ENCODE measurements at regions not wholly inside any gene's neighbourhood (a gene's known extent, or its start where the extent isn't known, plus 50 kb on each side); places are given as distances from the start of the nearest gene placed in this dataset.

DNA sequence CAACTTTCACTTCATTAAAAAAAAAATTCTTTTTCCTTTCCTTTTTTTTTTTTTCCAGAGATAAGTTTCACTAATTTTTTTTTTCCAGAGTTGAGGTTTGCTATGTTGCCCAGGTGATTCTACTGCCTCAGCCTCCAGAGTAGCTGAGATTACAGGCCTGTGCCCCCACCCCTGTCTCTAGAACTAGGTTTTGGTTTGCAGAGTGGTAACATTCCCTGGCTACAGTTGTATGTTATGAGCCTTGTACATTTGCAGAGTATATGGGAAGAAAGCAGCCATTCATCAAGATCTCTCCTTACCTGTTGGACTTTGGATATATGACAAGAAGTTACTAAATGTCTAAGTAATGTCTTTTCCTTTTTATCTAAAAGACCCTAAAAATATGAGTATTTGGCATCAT lies 298.4 kb downstream of the MYCN start:
- Histone ChIP-seq H3K56ac (replicated peaks; ENCODE audit: insufficient read length, low read depth, low read length) (no peak overlapping the region), H2AK5ac (ENCODE audit: low read depth, low read length) (no peak overlapping the region), H3K27me3 (replicated peaks in 1 of 4; ENCODE audit: control insufficient read depth in 3 of 4, extremely low read depth in 1 of 4, insufficient read depth in 3 of 4, low read length in 3 of 4) (peaks cover 0 to 1% (median 0%) of the 10 kb centered on the region in 4 experiments; a peak in 1 of 7 replicates), H3K27ac (ENCODE audit: low read depth, low read length) (no peak overlapping the region), H3K79me2 (ENCODE audit: control insufficient read depth in 1 of 2, insufficient read depth in 2 of 2, low read length in 2 of 2) (no peaks in the 10 kb centered on the region), H3K79me1 (ENCODE audit: low read depth, low read length) (no peaks in the 10 kb centered on the region), H3K23ac (ENCODE audit: insufficient read length) (no peak overlapping the region), H2BK120ac (replicated peaks; ENCODE audit: low read depth, low read length) (no peak overlapping the region), H3K4me2 (ENCODE audit: insufficient read depth in 1 of 2, low read depth in 2 of 2, low read length in 2 of 2) (no peak overlapping the region), H4K5ac (ENCODE audit: insufficient read length, low read depth, low read length) (no peak overlapping the region), H2BK15ac (ENCODE audit: low read length) (no peak overlapping the region), H3K4me3 (ENCODE audit: extremely low read depth in 1 of 4, insufficient read depth in 2 of 4, low read depth in 3 of 4, low read length in 4 of 4) (no peak overlapping the region), H4K8ac (ENCODE audit: extremely low read depth, insufficient read depth, low read length) (no peak overlapping the region), H3K36me3 (ENCODE audit: control insufficient read depth in 2 of 4, insufficient read depth in 4 of 4, low read length in 3 of 4) (no peaks in the 10 kb centered on the region), H2AFZ (ENCODE audit: low read length) (no peak overlapping the region), H3K9ac (replicated peaks in 1 of 4; ENCODE audit: extremely low read depth in 1 of 4, low read depth in 3 of 4, low read length in 3 of 4) (no peak overlapping the region), H3K23me2 (ENCODE audit: low read depth, low read length) (peaks cover 3% of the 10 kb centered on the region; the same call in 1 of the 2 replicates), H4K91ac (replicated peaks; ENCODE audit: insufficient read length, low read length) (no peak overlapping the region), H2BK20ac (ENCODE audit: low read length) (no peak overlapping the region), H3K4me1 (replicated peaks in 1 of 4; ENCODE audit: control insufficient read depth in 3 of 4, insufficient read depth in 4 of 4, low read length in 3 of 4) (peaks cover 0 to 13% (median 4%) of the 10 kb centered on the region in 4 experiments; a peak in 5 of 7 replicates), H2BK5ac (ENCODE audit: low read depth, low read length) (no peak overlapping the region), H3K9me3 (ENCODE audit: insufficient read depth in 2 of 2, low read depth in 1 of 2, low read length in 1 of 2) (no peaks in the 10 kb centered on the region), H4K20me1 (replicated peaks in 1 of 2; ENCODE audit: control insufficient read depth in 1 of 2, insufficient read depth in 2 of 2, low read length in 2 of 2) (no peaks in the 10 kb centered on the region), H3K18ac (ENCODE audit: extremely low read depth, low read length) (no peak overlapping the region), H3K14ac (ENCODE audit: insufficient read length) (no peak overlapping the region), H3K4ac (replicated peaks; ENCODE audit: insufficient read length, low read depth, low read length) (no peak overlapping the region), H2BK12ac (ENCODE audit: low read depth, low read length) (no peak overlapping the region)
- POLR2A ChIA-PET (ENCODE audit: partially characterized antibody) = no interaction called here
- TF ChIP-seq CBX5 (IDR thresholded peaks at IDR 0.05; ENCODE audit: low read depth, low read length) = no peak
- TF ChIP-seq TEAD4 (IDR thresholded peaks at IDR 0.05; ENCODE audit: low read depth, low read length) = no peak
- TF ChIP-seq RBBP5 (IDR thresholded peaks at IDR 0.05; ENCODE audit: borderline replicate concordance, low read depth, low read length) = no peak
- TF ChIP-seq SIX5 (IDR thresholded peaks at IDR 0.05; ENCODE audit: low read depth, low read length) = no peak
- TF ChIP-seq HDAC6 (IDR thresholded peaks at IDR 0.05; ENCODE audit: low read depth, low read length) = no peak
- no peak for TF ChIP-seq KDM4A (IDR thresholded peaks at IDR 0.05; ENCODE audit: low read depth, low read length, severe bottlenecking)
- CTCF ChIA-PET (ENCODE audit: partially characterized antibody) = interaction anchor here (1.0 to 1.5 kb wide), 3 partner anchors 20 to 269 kb away, joined by 3 to 5 read pairs (median 5); no protein-coding TSS in a partner anchor
- DNase-seq (ENCODE audit: low read depth in 1 of 2, low spot score in 2 of 2) = no peak
- FAIRE-seq = no peak

Measured in H1 (cell line).